ENCODE measurements at regions not wholly inside any gene's neighbourhood (a gene's known extent, or its start where the extent isn't known, plus 50 kb on each side); places are given as distances from the start of the nearest gene placed in this dataset.
A peak's percentile ranks its signal among the peaks of the same experiment; 100 is the strongest.

- Histone ChIP-seq H3K27ac (ENCODE audit: low read length) (no peak overlapping the region), H3K4me3 (ENCODE audit: low read length) (no peak overlapping the region), H3K9ac (ENCODE audit: low read length) (no peak overlapping the region), H3K4me2 (ENCODE audit: low read length) (no peak overlapping the region), H3K27me3 (ENCODE audit: low read depth, low read length) (no peaks in the 10 kb centered on the region), H2AFZ (ENCODE audit: low read depth, low read length) (no peak overlapping the region), H4K20me1 (ENCODE audit: insufficient read depth, low read length) (no peaks in the 10 kb centered on the region), H3K4me1 (ENCODE audit: low read length) (peaks cover 30% of the 10 kb centered on the region), H3K9me3 (ENCODE audit: insufficient read depth, low read length) (no peaks in the 10 kb centered on the region), H3K36me3 (replicated peaks; ENCODE audit: low read depth, low read length) (no peaks in the 10 kb centered on the region), H3K79me2 (ENCODE audit: low read length) (no peaks in the 10 kb centered on the region)
- TF ChIP-seq EZH2phosphoT487 (IDR thresholded peaks at IDR 0.05; ENCODE audit: low read depth) = no peak
- TF ChIP-seq CTCF (IDR thresholded peaks at IDR 0.05; ENCODE audit: low read depth, low read length) = no peak
These were observed 171.8 kb upstream of the NR3C1 start for GRCh38 chr5:143575286-143575685.

- TF ChIP-seq EZH2phosphoT487 (IDR thresholded peaks at IDR 0.05; ENCODE audit: low read depth) (no peak), CTCF (IDR thresholded peaks at IDR 0.05; ENCODE audit: low read depth, low read length) (no peak)
- H3K4me1 ChIP-seq (ENCODE audit: low read length) = peaks cover 34% of the 10 kb centered on the region
- H4K20me1 ChIP-seq (ENCODE audit: insufficient read depth, low read length) = no peaks in the 10 kb centered on the region
- no peak overlapping the region for H3K4me3 ChIP-seq (ENCODE audit: low read length)
- 0 out of 2 replicates have a peak overlapping the region, but pooled peaks have one; percentile 56 for H2AFZ ChIP-seq (ENCODE audit: low read depth, low read length)
- no peak overlapping the region for H3K27ac ChIP-seq (ENCODE audit: low read length)
- H3K9ac ChIP-seq (ENCODE audit: low read length) = no peak overlapping the region
- H3K4me2 ChIP-seq (ENCODE audit: low read length) = peak overlapping the region; percentile 66
- no peaks in the 10 kb centered on the region for H3K36me3 ChIP-seq (replicated peaks; ENCODE audit: low read depth, low read length)
- H3K9me3 ChIP-seq (ENCODE audit: insufficient read depth, low read length) = no peaks in the 10 kb centered on the region
- H3K27me3 ChIP-seq (ENCODE audit: low read depth, low read length) = no peaks in the 10 kb centered on the region
- no peaks in the 10 kb centered on the region for H3K79me2 ChIP-seq (ENCODE audit: low read length)
These were observed 170.8 kb upstream of the NR3C1 start for GRCh38 chr5:143574236-143574635.

- Histone ChIP-seq H2AFZ (ENCODE audit: low read depth, low read length) (peak overlapping the region; percentile 56), H3K79me2 (ENCODE audit: low read length) (no peaks in the 10 kb centered on the region), H3K27me3 (ENCODE audit: low read depth, low read length) (no peaks in the 10 kb centered on the region), H3K4me1 (ENCODE audit: low read length) (peaks cover 34% of the 10 kb centered on the region), H4K20me1 (ENCODE audit: insufficient read depth, low read length) (no peaks in the 10 kb centered on the region), H3K4me2 (ENCODE audit: low read length) (peak overlapping the region; percentile 66), H3K4me3 (ENCODE audit: low read length) (peak overlapping the region; percentile 22), H3K9me3 (ENCODE audit: insufficient read depth, low read length) (no peaks in the 10 kb centered on the region), H3K9ac (ENCODE audit: low read length) (peak overlapping the region; percentile 19; the same call in 1 of the 2 replicates), H3K36me3 (replicated peaks; ENCODE audit: low read depth, low read length) (no peaks in the 10 kb centered on the region), H3K27ac (ENCODE audit: low read length) (peak overlapping the region; percentile 2; the same call in 1 of the 2 replicates)
- TF ChIP-seq CTCF (IDR thresholded peaks at IDR 0.05; ENCODE audit: low read depth, low read length) = no peak
- TF ChIP-seq EZH2phosphoT487 (IDR thresholded peaks at IDR 0.05; ENCODE audit: low read depth) = no peak
These were observed 170.2 kb upstream of the NR3C1 start for GRCh38 chr5:143573568-143574170.

DNA sequence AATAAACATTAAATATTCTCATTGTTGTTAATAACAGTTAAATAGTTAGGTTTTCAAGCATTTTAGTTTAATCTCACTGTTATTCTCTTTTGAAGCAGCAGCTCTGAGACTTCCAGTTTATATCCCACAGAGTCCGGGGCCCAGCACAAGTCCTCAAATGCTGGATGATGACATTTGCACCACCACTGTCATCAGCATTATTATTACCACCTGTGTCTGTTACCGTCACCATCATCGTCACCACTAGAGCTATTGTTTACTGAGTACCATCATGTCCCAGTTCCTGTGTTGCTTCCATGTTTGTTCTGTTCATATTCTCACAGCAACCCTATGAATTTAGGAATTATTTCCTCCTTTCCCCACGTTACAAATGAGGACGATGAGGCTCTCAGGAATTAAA, 169.2 kb upstream of the NR3C1 start:
- H3K4me3 ChIP-seq (ENCODE audit: low read length) = no peak overlapping the region
- TF ChIP-seq CTCF (IDR thresholded peaks at IDR 0.05; ENCODE audit: low read depth, low read length) (no peak), EZH2phosphoT487 (IDR thresholded peaks at IDR 0.05; ENCODE audit: low read depth) (no peak)
- no peaks in the 10 kb centered on the region for H3K79me2 ChIP-seq (ENCODE audit: low read length)
- H2AFZ ChIP-seq (ENCODE audit: low read depth, low read length) = no peak overlapping the region
- no peak overlapping the region for H3K4me2 ChIP-seq (ENCODE audit: low read length)
- H3K9me3 ChIP-seq (ENCODE audit: insufficient read depth, low read length) = no peaks in the 10 kb centered on the region
- no peak overlapping the region for H3K9ac ChIP-seq (ENCODE audit: low read length)
- H3K27me3 ChIP-seq (ENCODE audit: low read depth, low read length) = no peaks in the 10 kb centered on the region
- H3K36me3 ChIP-seq (replicated peaks; ENCODE audit: low read depth, low read length) = no peaks in the 10 kb centered on the region
- H3K27ac ChIP-seq (ENCODE audit: low read length) = no peak overlapping the region
- H3K4me1 ChIP-seq (ENCODE audit: low read length) = peaks cover 34% of the 10 kb centered on the region
- no peaks in the 10 kb centered on the region for H4K20me1 ChIP-seq (ENCODE audit: insufficient read depth, low read length)
